GM18508 (cell line): ENCODE measurements at regions not wholly inside any gene's neighbourhood (a gene's known extent, or its start where the extent isn't known, plus 50 kb on each side); places are given as distances from the start of the nearest gene placed in this dataset.

Experiments used
- ATAC-seq: cut with Tn5 transposase; IDR thresholded peaks from one replicate; pipeline ENCODE4 v1.9.1; 2021; ENCODE audit warnings: moderate number of reproducible peaks; ENCODE audit not compliant: insufficient read depth, unreplicated experiment

- no peak for ATAC-seq
Observed at GRCh38 chr9:84447305-84447704, 106.7 kb upstream of the SLC28A3 start.

GRCh38 chr9:84450029-84450428 lies 109.5 kb upstream of the SLC28A3 start:
- no peak for ATAC-seq

DNA sequence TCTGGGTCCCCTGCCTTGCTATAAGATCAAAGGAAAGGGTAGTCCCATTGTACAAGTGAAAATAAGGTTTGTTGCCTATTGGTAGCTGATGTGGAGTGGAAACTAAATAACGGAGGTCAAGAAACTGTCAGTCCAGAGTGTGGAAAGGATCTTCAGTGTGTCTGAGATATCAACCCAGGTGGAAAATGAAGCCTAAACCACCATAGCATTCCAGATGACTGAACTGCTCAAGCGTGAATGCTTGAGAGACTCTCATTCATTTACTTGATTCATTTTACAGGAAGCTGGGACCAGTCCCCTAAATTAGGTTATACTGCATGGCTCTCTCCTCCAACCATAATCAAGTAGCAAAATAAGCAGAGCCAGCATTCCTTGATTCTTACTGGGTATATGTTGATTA lies 116.0 kb upstream of the SLC28A3 start:
- no peak for ATAC-seq

GRCh38 chr9:84460695-84461094 lies 120.1 kb upstream of the SLC28A3 start:
- ATAC-seq: no peak

GRCh38 chr9:84463272-84463671 lies 122.7 kb upstream of the SLC28A3 start:
- no peak for ATAC-seq

DNA sequence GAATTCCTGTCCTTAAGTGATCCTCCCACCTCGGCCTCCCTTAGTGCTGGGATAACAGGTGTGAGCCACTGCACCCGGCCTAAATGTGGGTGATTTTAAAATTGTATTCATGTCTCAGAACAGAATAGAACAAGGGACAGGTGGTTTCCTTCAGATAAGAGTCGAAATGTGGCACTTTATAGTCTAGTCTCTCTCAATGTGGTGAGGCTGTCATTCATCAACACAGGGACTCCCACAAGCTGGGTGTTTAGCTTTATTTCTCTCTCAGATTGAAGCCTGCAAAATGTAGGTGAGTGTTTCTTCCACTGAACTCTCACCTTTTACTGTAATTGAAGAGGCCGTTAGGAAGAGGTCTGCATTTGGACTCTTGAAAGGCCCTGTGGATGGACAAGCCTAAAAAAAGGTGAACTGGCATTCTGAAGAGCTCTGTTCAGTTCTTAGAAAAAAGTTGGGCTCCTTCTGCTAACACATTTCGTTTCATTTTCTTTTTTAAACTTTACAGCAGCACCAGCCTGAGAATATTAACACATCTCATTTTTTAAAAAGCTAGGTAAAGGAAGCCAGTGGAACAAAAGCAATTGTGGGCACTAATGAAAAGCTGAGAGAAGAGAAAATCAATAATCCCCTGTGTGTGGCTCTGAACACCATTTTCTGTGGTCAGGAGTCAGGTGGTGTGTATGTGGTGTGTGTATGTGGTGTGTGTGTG lies 126.2 kb upstream of the SLC28A3 start:
- no peak for ATAC-seq

GRCh38 chr9:84471816-84472215 lies 131.3 kb upstream of the SLC28A3 start:
- ATAC-seq: no peak

- ATAC-seq: no peak
Observed at GRCh38 chr9:84478996-84479395, 138.4 kb upstream of the SLC28A3 start.

DNA sequence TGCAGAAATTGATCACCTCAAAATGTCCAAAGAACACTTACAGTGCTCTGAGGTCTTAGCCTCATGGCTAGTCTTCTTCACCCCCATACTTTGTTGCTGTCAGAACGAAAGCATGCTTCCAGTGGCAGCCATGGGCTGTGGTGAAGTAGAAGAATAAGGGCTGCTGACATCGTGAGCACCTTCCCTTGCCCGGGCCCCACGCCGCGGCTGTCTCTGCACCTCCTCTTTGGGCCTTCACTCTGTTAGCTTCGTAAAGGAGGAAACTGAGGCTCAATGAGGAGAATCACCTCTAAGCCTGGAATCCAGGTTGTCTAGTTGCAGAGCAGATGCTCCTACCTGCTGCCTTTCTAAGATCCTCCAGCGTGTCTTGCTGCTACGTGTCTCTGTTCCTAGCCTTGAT lies 139.5 kb upstream of the SLC28A3 start:
- no peak for ATAC-seq

GRCh38 chr9:84481231-84481630 lies 140.7 kb upstream of the SLC28A3 start:
- ATAC-seq: no peak

GRCh38 chr9:84481636-84482218 lies 141.2 kb upstream of the SLC28A3 start:
- ATAC-seq: no peak

DNA sequence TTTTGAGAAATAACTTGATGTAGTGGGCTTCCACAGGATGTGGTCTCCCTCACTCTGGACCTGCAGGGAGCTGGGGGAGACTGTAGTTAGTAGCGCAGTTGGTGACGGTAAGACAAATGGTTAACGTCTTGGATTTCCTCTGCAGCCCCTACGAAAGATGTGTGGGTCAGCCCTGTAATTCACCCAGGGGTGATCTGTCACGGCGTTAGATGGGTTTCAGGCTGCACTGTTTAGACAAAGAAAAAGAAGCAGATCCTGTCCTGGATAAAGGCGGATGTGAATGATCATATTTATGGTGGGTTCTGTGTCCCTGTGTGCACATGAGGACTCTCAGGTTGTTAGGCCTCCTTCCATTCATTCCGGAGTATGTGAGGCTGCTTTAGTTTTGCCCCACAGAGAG lies 142.0 kb upstream of the SLC28A3 start:
- no peak for ATAC-seq

DNA sequence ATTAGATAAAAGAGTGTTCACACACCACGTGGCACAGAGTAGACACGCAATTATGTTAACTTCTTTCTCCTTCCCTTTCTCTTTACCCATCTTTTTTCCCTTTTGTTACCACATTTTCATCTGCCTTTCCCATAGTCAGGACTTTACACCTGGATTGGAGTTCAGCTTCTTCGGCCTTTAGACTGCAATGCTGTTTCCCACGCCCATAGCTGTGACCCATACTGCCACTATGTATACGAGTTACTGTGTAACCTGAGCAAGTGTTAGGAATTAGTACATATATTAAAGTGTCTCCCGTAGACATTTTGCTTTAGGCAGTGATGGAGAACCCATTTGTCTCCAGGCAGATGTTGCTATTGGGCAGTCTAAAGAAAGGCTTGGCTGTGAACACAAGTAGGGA lies 143.6 kb upstream of the SLC28A3 start:
- no peak for ATAC-seq

DNA sequence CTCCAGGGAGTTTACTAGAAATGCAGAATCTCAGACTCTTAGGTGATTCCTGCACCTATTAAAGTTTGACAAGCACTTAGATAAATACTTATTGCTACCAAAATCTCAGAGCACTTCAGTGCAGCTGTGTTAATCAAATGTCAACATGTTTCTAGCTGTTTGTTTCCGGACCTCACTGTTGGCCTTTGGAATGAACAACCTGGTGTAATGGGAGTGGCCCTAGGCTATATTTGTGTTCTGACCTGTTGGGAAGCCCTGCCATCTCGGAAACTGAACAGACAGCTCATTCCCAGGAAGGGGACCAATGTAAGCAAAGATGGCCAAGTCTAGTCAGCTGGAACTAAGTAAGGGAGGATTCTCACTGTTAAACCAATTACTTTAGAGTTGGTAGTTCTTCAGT lies 145.0 kb upstream of the SLC28A3 start:
- ATAC-seq: no peak

- no peak for ATAC-seq
Observed at GRCh38 chr9:84486663-84487062, 146.1 kb upstream of the SLC28A3 start.

GRCh38 chr9:84490206-84490841 lies 149.8 kb upstream of the SLC28A3 start:
- ATAC-seq: no peak

GRCh38 chr9:84490842-84491325 lies 150.3 kb upstream of the SLC28A3 start:
- ATAC-seq: no peak

- no peak for ATAC-seq
Observed at GRCh38 chr9:84492366-84493159, 152.0 kb upstream of the SLC28A3 start.

DNA sequence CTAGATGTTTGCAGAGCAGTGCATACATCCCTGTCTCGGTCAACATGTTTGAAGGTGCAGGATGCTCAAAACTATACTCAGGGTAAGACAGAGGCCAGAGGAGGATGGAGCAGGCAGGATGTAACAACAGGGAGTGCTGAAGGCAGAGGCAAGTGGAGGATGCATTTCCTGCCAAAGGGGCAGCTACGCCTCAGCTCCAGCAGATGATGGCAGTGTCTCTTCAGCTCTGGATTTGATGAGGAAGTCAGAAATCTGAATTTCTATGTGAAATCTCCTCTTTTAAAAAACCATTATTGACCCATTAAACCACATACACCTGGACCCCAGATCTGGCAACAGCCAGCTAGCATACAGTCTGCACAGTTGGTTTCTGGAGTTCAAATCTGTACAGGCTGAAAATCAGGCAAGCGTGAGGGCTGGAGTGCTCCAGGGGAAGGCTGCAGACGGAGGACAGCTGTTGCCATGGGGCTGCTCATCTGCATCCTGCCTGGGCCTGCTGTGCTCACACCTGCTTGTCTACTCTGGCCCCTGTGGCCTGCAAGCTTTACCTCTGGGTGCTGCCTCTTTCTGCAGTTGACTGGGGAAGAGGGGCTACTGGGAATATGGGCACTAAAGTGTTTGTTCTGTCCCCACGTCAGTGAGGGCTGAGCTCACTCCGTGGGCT lies 152.9 kb upstream of the SLC28A3 start:
- ATAC-seq: no peak

DNA sequence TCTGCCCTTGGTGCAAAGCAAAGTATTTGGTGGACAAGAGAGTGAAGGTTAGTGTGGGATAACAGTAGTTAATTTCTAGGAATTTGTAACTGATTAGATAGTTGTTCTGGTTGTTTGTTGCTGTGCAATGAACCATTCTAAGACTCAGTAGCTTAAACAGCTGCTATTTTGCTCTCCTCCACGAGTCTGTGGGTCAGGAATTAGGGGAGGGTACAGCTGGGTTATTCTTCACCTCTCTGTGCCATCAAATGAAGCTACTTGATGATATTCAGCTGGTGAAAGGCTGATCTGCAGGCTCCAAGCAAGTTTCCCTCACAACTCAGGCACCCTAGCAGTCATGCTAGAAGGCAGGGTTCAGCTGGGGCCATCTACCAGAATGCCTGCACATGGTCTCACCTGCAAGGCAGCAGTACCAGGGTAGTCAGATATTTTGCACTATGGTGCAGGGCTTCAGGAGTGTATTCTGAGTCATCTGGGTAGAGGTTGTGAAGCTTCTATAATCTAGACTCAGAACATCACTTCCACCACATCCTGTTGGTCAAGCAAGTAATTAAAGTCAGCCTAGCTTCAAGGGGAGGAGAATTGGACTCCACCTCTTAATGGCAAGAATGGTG lies 159.5 kb upstream of the SLC28A3 start:
- peak; percentile 96 for ATAC-seq
